HG03159 (cell line): ENCODE measurements at regions not wholly inside any gene's neighbourhood (a gene's known extent, or its start where the extent isn't known, plus 50 kb on each side); places are given as distances from the start of the nearest gene placed in this dataset.
"Not testable (repeated sequence)": the region's sequence is repeated elsewhere in the genome, so short reads cannot be mapped to it uniquely, and the experiment has no call there.

Experiments
- ATAC-seq: cut with Tn5 transposase; IDR thresholded peaks from one replicate; pipeline ENCODE4 v1.9.1; 2021; ENCODE audit warnings: mild to moderate bottlenecking, moderate library complexity; ENCODE audit not compliant: unreplicated experiment

DNA sequence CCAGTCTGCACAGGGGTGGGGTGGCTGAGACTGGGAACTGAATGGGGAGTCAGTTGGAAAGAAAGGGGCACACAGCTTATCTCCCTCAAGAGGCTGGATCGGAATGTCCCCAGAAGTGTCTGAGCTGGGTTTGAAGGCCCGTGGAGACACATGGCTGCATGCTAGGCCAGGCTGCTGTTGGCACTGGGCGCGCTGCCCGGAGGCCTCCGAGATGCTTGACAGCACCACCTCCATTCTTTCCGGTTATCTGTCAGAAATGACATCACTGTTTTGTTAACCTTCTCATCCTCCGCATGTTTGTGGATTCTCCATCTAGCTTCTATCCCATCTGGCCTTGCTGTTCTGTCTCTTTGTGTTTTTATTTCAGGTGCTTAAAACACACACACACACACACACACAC lies 85.5 kb downstream of the APIP start:
- no peak for ATAC-seq

DNA sequence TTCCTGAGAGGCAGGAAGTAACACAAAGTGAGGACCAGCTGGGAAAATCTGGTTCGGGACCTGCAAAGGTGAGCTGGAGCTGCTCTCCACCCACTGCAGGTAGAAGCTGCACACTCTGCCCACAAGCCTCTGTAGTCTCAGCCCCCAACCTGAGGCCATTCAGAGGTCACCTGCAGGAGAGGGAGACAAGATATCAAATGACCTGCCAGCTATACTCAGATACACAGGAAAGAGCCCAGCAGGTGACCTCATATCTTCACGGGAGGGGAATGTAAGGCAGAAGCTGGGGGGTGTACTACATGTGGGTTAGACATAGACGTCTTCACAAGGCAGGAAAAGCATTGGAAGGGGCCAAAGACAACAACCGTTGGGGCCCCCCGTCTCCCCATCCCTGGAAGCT lies 86.1 kb downstream of the APIP start:
- no peak for ATAC-seq

DNA sequence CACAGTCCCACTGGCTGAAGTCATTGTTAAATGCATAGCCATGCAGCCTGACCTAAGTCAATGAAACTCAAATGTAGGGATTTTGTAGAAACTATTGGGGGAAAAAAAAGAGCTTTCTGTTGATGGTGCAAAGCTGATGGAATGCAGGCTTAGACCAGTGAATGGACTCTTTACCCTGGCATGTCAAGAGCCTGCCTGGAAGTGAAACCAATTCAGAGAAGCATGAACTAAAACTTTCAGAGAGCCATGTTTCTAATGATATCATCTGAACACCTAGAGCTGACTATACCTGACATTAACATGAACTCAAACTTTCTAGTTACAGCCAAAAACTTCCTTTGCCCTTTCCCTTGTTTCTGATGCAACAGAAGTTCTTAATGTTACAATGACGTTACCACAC lies 89.0 kb downstream of the APIP start:
- no peak for ATAC-seq

- ATAC-seq: no peak
These were observed 89.8 kb downstream of the APIP start for GRCh38 chr11:34826384-34826726.

- ATAC-seq: no peak
These were observed 90.4 kb downstream of the APIP start for GRCh38 chr11:34825670-34826383.

DNA sequence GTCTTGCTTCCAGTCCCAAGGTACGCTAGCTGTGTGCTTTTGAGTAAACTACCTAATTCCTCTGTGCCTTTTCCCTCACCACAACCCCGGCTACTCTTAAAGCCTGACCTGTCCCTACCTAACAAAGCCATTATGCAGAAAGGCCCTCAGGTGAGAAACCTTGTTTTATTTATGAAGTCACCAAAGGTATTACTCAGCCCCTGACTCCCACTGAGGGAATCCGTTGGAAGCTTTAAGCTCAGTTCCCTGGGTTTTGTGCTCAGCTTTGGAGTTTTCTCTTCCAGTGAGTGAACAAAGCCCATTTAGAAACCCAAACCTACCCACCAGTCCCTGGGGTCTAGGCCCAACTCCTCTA lies 90.9 kb downstream of the APIP start:
- no peak for ATAC-seq

DNA sequence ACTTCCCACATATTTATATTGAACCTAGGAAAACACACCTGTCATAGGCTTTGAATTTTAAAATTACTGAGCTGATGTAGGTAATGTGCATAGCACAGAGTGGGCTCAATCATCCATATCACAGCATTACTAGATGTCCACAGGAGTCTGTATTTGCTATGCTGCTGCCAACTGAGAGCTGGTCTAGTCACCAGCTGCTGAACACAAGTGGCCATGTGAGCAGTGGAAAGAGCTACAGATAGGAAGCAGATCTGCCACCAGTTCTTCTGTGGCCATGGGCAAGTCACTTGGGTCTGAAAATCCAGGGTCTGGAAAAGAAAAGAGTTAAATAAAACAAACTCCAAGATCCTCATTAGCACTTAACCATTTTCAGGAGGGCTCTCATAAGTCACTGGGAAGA lies 91.8 kb downstream of the APIP start:
- no peak for ATAC-seq

DNA sequence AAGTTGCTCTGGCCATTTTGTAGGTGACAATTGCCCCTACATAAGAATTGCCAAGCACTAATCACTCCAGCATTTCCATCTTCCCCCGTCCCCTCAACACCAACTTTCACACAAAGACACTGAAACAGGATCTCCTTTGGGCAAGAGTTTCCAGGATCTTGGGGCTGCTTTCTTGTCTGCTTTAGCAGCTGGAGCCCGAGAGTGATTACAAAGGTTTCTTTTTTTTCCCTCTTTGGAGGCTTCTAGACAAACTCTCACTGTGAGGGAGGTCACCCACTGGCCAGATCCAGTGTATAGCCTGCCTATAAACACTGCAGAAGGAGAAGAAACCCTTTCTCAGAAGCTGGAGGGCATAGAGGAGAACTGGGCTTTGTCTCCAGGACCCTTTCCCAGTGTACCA lies 92.5 kb downstream of the APIP start:
- ATAC-seq: no peak

DNA sequence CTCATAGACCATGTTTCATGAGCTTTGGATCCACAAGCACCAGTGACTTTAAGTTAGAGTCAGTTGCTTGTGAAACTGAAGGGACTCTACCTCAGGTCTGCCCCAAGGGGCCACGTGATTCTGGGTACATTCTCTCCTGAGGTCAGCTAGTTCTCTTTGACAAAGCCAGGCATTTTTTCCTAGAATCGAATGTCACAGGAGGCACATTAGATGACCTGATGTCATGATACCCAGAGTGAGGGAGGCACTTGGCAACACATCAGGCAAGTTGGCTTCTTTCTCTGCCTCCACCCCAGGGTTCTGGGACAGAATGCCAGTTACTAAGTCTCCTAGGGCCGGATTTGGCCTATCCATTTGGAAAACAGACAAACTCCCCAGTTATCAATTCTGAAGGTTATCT lies 93.0 kb downstream of the APIP start:
- no peak for ATAC-seq

- no peak for ATAC-seq
These were observed 96.3 kb downstream of the APIP start for GRCh38 chr11:34819740-34820482.

DNA sequence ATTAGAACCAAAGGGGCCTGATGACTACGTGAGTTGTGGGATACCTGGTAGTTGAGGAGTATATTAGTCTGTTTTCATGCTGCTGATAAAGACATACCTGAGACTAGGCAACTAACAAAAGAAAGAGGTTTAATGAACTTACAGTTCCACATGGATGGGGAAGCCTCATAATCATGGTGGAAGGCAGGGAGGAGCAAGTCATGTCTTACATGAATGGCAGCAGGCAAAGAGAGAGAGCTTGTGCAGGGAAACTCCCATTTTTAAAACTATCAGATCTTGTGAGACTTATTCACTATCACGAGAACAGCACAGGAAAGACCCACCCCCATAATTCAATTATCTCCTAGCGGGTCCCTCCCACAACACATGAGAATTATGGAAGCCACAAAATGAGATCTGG lies 98.4 kb downstream of the APIP start:
- not testable (repeated sequence) for ATAC-seq

DNA sequence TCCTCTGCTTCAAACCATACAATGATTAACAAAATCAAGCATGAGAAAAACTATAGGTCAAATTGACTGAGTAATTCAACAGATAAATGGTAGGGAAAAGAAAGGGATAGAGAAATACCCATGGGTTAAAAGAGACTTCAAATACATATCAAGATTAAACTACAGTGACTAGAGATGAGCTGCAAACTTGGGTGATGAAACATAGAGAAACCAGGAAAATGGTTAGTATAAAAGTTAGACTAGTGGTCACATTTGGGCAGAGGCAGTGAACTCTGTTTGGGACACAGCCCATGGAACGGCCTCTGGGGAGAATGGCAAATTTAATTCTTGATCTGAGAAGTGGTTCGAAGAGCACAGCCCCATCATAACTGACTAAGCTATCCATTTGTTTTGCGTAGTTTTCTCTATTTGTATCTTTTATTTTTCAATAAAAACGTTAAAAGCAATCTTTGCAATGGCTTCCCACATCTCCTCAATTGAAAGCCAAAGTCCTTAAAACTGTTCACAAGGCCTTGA lies 99.4 kb downstream of the APIP start:
- no peak for ATAC-seq

DNA sequence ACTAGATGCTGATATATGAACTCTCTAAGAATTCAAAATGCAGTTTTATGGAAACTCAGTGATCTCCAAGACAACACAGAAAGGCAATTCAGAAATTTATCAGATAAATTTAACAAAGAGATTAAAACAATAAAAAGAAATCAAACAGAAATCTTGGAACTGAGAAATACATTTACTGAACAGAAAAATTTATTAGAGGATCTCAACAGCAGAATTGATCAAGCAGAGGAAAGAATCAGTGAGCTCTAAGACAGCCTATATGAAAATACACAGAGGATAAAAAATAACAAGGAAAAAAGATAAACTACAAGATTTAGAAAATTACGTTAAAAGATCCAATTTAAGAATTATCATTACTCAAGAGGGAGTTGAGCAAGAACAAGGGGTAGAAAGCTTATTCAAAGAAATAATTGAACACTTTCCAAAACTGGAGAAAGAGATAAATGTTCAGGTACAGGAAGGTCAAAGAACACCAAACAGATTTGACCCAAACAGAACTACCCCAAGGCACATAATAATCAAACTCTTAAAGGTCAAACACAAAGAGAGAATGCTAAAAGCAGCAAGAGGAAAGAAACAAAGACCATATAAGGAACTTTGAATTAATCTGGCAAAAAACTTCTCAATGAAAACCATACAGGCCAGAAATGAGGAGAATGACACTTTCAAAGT lies 103.1 kb downstream of the APIP start:
- ATAC-seq: no peak

- no peak for ATAC-seq
These were observed 104.3 kb downstream of the APIP start for GRCh38 chr11:34811858-34812257.

DNA sequence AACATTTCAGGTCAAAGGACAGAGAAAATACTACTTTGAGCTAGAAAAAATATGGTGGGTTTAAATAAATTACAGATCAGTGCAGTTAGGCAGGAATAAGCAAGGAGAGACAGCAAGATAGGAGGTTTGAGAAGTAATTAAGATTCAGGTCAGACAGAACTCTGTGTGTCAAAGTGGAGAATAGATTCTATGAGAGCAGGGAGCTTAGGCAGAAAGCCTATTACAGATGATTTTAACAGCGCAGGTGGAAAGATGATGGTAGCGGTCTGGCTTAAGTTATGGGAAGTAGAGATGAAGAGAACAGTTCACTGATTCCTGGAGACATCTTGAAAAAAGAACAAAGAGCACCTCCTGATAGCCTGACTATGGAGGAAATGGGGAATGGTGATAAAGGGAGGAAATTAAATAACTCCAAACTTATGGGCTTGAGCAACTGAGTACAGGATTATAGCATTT lies 106.0 kb downstream of the APIP start:
- no peak for ATAC-seq

GRCh38 chr11:34809191-34810106 lies 106.7 kb downstream of the APIP start:
- no peak for ATAC-seq

- no peak for ATAC-seq
These were observed 109.3 kb downstream of the APIP start for GRCh38 chr11:34806875-34807274.

DNA sequence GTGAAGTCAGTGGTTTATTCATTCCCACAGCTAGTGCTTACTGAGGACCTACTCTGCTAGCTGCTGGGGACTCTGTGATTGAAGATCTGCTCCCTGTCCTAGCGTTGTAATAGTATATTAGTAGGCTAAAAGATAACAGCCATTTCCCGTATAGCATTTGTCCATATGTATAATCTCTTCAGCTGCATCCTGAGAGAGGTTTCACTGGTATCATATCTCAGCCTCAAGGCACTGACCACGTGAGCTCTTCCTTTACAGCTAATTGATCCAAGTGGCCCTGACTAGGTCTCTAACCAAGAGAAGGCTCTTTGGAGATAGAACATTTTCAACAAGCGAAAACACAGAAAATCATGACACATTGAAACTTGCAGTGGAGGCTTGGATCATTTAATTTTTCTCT lies 110.2 kb downstream of the APIP start:
- no peak for ATAC-seq

DNA sequence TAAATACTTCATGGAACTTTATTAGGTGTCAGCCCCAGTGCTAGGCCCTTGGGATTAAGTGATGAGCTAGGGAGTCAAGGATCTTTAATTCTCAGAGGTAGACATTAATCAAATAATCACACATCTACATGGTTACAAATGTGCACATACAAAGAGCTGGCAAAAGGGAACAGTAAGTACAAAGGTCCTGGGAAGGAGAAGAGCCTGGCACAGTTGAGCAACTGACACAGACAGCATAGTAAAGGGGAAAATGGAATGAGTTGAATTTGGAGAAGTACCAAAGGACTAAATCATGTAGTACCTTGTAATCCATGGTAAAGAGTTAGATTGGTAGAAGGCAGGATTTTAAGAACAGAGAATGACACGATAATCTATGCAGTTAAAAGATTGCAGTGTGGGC lies 116.3 kb downstream of the APIP start:
- ATAC-seq: no peak

- no peak for ATAC-seq
These were observed 117.2 kb downstream of the APIP start for GRCh38 chr11:34798985-34799384.

GRCh38 chr11:34797497-34797896 lies 118.7 kb downstream of the APIP start:
- not testable (repeated sequence) for ATAC-seq
